ENCODE measurements at regions not wholly inside any gene's neighbourhood (a gene's known extent, or its start where the extent isn't known, plus 50 kb on each side); places are given as distances from the start of the nearest gene placed in this dataset.

DNA sequence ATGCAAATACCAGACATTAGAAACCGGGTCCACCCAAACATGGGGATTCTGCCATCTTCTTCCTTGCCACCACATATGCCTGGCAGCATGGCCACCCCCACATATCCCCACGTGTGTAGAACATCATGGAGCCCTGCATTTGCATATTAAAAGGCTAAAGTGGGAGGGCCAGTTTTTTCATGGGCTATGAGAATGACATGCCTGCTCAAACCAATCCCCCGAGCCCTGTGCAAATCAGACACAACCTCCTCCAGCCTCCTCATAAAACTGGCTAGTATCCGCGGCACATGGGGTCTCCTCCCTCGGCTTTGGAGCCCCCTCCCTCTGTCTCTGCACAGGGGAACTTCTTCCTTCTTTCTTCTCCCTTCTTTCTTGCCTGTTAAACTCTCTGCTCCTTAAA is 174.9 kb upstream of the WSCD1 start:
- TF ChIP-seq, protein P1, sequence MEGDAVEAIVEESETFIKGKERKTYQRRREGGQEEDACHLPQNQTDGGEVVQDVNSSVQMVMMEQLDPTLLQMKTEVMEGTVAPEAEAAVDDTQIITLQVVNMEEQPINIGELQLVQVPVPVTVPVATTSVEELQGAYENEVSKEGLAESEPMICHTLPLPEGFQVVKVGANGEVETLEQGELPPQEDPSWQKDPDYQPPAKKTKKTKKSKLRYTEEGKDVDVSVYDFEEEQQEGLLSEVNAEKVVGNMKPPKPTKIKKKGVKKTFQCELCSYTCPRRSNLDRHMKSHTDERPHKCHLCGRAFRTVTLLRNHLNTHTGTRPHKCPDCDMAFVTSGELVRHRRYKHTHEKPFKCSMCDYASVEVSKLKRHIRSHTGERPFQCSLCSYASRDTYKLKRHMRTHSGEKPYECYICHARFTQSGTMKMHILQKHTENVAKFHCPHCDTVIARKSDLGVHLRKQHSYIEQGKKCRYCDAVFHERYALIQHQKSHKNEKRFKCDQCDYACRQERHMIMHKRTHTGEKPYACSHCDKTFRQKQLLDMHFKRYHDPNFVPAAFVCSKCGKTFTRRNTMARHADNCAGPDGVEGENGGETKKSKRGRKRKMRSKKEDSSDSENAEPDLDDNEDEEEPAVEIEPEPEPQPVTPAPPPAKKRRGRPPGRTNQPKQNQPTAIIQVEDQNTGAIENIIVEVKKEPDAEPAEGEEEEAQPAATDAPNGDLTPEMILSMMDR (IDR thresholded peaks at IDR 0.05) = no peak
- no peak for TF ChIP-seq POLR2A (IDR thresholded peaks at IDR 0.05)
